Astrocyte (in vitro differentiated cells and primary cell): ENCODE measurements at regions not wholly inside any gene's neighbourhood (a gene's known extent, or its start where the extent isn't known, plus 50 kb on each side); places are given as distances from the start of the nearest gene placed in this dataset.
"Not testable (repeated sequence)": the region's sequence is repeated elsewhere in the genome, so short reads cannot be mapped to it uniquely, and the experiment has no call there.

Source experiments
- DNase-seq: peaks from one replicate; pipeline ENCODE4 v3.0.0-alpha.2; 2010; ENCODE audit warnings: low read depth
- FAIRE-seq: peaks from 2 replicates; lab custom pipeline; 2011; peaks lifted over from hg19 to GRCh38; lab: Jason Lieb, UNC
- H2AFZ ChIP-seq: 2 replicates; pipeline ENCODE4 v1.6.0; 2012; ENCODE audit warnings: low read depth, low read length, inconsistent platforms
- H3K27ac ChIP-seq: 2 replicates; pipeline ENCODE4 v1.5.1; 2011; ENCODE audit warnings: low read depth, low read length, inconsistent platforms
- H3K27me3 ChIP-seq: 2 replicates; pipeline ENCODE4 v1.6.0; 2011; ENCODE audit warnings: low read length, inconsistent platforms; ENCODE audit not compliant: insufficient read depth
- H3K36me3 ChIP-seq: 2 replicates; pipeline ENCODE4 v1.5.1; 2011; ENCODE audit warnings: low read length, inconsistent platforms; ENCODE audit not compliant: insufficient read depth
- H3K4me1 ChIP-seq: 2 replicates; pipeline ENCODE4 v1.5.1; 2011; ENCODE audit warnings: low read length, inconsistent platforms; ENCODE audit not compliant: insufficient read depth
- H3K4me2 ChIP-seq: 2 replicates; pipeline ENCODE4 v1.6.0; 2012; ENCODE audit warnings: low read length, inconsistent platforms
- H3K4me3 ChIP-seq: 2 replicates; pipeline ENCODE4 v1.5.1; 2011; ENCODE audit warnings: low read depth, mild to moderate bottlenecking, low read length, inconsistent platforms; ENCODE audit not compliant: insufficient read depth
- H3K79me2 ChIP-seq: 2 replicates; pipeline ENCODE4 v1.6.0; 2012; ENCODE audit warnings: mild to moderate bottlenecking, low read length, inconsistent platforms; ENCODE audit not compliant: insufficient read depth
- H3K9ac ChIP-seq: 2 replicates; pipeline ENCODE4 v1.6.0; 2012; ENCODE audit warnings: mild to moderate bottlenecking, low read length, inconsistent platforms
- H3K9me3 ChIP-seq: 2 replicates; pipeline ENCODE4 v1.5.1; 2012; ENCODE audit warnings: low read depth, mild to moderate bottlenecking, low read length, inconsistent platforms; ENCODE audit not compliant: insufficient read depth
- H4K20me1 ChIP-seq: 2 replicates; pipeline ENCODE4 v1.6.0; 2012; ENCODE audit warnings: low read length, inconsistent platforms; ENCODE audit not compliant: insufficient read depth
- H3K27ac Mint-ChIP-seq: one replicate; pipeline ENCODE4 v1.8.0; 2021; ENCODE audit warnings: mild to moderate bottlenecking, mixed read lengths; ENCODE audit not compliant: unreplicated experiment
- H3K27me3 Mint-ChIP-seq: one replicate; pipeline ENCODE4 v1.8.0; 2021; ENCODE audit warnings: low read depth, mixed read lengths; ENCODE audit not compliant: unreplicated experiment
- H3K36me3 Mint-ChIP-seq: one replicate; pipeline ENCODE4 v1.8.0; 2021; ENCODE audit warnings: low read depth, mixed read lengths; ENCODE audit not compliant: unreplicated experiment
- H3K4me1 Mint-ChIP-seq: one replicate; pipeline ENCODE4 v1.8.0; 2021; ENCODE audit warnings: low read depth, mixed read lengths; ENCODE audit not compliant: unreplicated experiment
- H3K4me3 Mint-ChIP-seq: one replicate; pipeline ENCODE4 v1.8.0; 2021; ENCODE audit warnings: mild to moderate bottlenecking, moderate library complexity, mixed read lengths; ENCODE audit not compliant: unreplicated experiment
- H3K9me3 Mint-ChIP-seq: one replicate; pipeline ENCODE4 v1.8.0; 2021; ENCODE audit warnings: mild to moderate bottlenecking, mixed read lengths; ENCODE audit not compliant: unreplicated experiment

DNA sequence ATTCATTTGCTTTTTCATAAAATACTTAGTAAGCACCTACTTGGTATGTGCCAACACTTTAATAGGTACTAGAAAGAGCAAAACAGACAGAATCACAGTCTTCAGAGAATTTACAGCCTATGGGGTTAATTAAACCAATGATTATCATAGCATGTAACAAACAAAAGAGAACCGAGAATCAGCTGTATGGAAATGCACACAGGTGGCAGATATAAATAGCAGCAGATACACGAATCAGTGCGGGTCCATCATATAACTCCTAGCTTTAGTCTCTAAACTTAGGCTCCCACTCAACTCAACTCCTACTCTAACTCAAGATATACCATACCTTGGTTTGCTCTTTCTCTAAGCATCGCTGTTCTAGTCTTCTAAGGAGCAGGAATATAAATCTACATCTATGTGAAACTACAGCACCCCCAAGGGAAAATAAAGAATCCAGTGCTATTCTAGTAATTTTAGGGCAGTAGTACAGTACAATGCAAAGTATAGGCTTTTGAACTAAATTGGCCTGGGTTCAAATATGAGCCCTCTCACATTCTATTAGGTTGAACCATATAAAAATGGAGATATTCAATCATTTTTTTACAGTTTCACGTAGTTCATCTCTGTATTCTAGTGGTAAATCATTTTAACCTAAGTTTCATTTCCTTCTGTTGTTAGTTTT, 108.5 kb upstream of the NBPF9 start:
- not testable (repeated sequence) for H3K9me3 Mint-ChIP-seq, H3K36me3 ChIP-seq, H3K9ac ChIP-seq, H3K36me3 Mint-ChIP-seq, FAIRE-seq, DNase-seq, H4K20me1 ChIP-seq, H3K4me1 Mint-ChIP-seq, H2AFZ ChIP-seq, H3K4me2 ChIP-seq, H3K4me1 ChIP-seq, H3K79me2 ChIP-seq, H3K27ac ChIP-seq, H3K9me3 ChIP-seq, H3K4me3 ChIP-seq, H3K27me3 ChIP-seq, H3K4me3 Mint-ChIP-seq, H3K27ac Mint-ChIP-seq, H3K27me3 Mint-ChIP-seq

DNA sequence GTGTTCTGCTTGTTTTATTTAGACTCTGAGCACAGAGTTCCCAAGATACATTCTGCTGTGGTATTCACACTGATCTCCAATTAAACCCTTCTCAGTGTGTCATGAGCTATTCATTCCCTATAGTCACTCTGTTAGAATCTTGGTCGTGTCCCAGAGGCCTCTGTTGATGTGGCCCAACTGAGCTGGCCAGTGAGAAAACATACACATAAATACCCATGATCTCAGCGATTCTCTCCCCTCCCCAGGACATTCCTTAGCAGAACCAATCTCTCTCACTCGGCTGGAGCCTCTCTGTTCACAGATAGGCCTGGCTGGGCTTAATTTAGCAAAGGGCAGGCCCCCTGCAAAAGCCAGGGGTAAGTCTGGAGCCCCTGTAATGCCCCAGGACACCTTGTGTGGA, 109.6 kb upstream of the NBPF9 start:
- H3K9me3 ChIP-seq, DNase-seq, H3K27ac ChIP-seq, H3K27me3 Mint-ChIP-seq, H3K4me3 ChIP-seq, H3K4me2 ChIP-seq, H3K4me1 Mint-ChIP-seq, H3K79me2 ChIP-seq, H3K36me3 ChIP-seq, H3K27me3 ChIP-seq, H3K36me3 Mint-ChIP-seq, H4K20me1 ChIP-seq, H3K9me3 Mint-ChIP-seq, H2AFZ ChIP-seq, H3K27ac Mint-ChIP-seq, H3K9ac ChIP-seq, H3K4me1 ChIP-seq, H3K4me3 Mint-ChIP-seq: not testable (repeated sequence)
- peak; percentile 91 for FAIRE-seq

DNA sequence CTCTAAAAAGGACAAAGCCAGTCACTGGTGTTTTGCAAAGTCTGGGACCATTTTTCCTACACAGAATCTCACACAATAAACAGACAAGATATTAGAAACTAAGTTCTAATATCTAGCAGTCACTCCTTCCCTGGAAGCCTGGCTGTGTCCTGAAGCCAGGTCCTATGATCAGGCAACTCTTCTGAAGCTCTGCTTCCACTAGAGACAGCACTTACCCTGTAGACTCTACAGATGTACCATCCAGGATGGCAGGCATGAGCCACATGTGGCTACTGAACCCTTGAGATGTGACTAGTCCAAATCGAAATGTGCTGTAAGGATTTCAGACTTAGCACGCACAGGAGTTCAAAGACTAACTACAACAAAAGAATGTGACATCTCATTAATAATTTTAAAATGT, 110.3 kb upstream of the NBPF9 start:
- not testable (repeated sequence) for DNase-seq, H3K36me3 ChIP-seq, H3K27ac Mint-ChIP-seq, H3K4me2 ChIP-seq, H3K27ac ChIP-seq, H3K9ac ChIP-seq, H3K79me2 ChIP-seq, H2AFZ ChIP-seq, H3K27me3 ChIP-seq, H3K4me1 ChIP-seq, H4K20me1 ChIP-seq, H3K27me3 Mint-ChIP-seq, FAIRE-seq, H3K4me1 Mint-ChIP-seq, H3K9me3 ChIP-seq, H3K36me3 Mint-ChIP-seq, H3K4me3 Mint-ChIP-seq, H3K9me3 Mint-ChIP-seq, H3K4me3 ChIP-seq

DNA sequence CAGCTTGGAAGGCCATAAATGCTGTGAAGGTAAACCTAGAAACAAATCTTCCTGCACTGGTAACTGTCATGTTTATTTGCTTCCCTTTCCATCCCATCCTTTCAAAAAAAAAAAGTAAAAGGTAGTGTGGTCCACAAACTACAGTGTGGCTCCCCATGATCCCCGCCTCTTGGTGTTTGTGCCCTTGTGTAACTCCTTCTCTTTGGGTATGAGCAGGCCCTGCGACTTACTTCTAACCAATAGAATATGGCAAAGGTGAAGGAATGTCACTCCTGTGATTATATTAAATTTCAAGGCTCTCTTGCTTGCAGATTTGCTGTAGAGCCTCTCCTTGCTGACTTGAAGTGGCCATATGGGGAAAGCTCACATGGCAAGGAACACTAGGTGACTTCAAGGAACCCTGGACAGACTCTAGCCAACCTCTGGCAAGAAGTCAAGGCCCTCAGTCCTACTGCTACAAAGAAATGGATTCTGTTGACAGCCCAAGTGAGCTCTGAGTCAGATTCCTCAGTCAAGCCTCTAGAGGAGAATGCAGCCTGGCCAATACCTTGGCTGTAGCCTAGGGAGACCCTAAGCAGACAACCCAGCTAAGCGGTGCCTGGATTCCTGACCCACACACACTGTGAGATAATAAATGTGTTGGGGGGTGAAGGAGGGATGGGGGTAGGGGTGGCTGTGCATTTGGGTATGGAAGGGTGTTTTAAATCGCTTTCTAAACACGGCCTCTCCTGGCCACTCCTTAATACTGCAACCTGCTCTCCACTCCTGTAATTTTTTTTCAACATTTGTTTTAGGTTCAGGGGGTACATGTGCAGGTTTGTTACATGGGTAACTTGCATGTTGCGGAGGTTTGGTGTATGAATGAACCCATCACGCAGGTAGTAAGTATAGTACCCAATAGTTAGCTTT, 115.0 kb upstream of the NBPF9 start:
- not testable (repeated sequence) for H3K27ac ChIP-seq, H3K9me3 ChIP-seq, H3K36me3 Mint-ChIP-seq, H3K79me2 ChIP-seq, H3K9me3 Mint-ChIP-seq, H3K27me3 Mint-ChIP-seq, H3K4me3 Mint-ChIP-seq, H3K27ac Mint-ChIP-seq, H3K4me1 Mint-ChIP-seq, H3K36me3 ChIP-seq, H3K9ac ChIP-seq, H3K4me3 ChIP-seq, H2AFZ ChIP-seq, H3K4me1 ChIP-seq, H4K20me1 ChIP-seq, H3K4me2 ChIP-seq, DNase-seq, H3K27me3 ChIP-seq, FAIRE-seq

DNA sequence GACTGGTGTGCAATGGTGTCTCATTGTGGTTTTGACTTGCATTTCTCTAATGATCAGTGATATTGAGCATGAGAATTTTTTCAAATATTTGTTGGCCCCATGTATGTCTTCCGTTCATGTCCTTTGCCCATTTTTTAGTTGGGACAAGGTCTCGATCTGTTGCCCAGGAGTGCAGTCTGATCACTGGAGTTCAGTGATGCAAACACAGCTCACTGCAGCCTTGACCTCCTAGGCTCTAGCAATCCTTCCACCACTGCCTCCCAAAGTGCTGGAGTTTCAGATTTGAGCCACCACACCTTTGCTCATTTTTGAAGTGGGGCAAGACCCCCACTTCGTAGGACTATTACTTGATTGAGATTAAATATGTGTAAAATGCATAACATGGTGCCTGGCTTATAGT, 116.2 kb upstream of the NBPF9 start:
- H3K4me1 ChIP-seq, H2AFZ ChIP-seq, H3K27ac Mint-ChIP-seq, H3K4me3 ChIP-seq, DNase-seq, FAIRE-seq, H3K27me3 ChIP-seq, H3K9me3 ChIP-seq, H3K9me3 Mint-ChIP-seq, H3K4me1 Mint-ChIP-seq, H3K27ac ChIP-seq, H3K9ac ChIP-seq, H3K79me2 ChIP-seq, H3K36me3 Mint-ChIP-seq, H3K27me3 Mint-ChIP-seq, H3K4me3 Mint-ChIP-seq, H4K20me1 ChIP-seq, H3K36me3 ChIP-seq, H3K4me2 ChIP-seq: not testable (repeated sequence)
